Activated T-cell treated with anti-CD3 and anti-CD28 coated beads, Interleukin-2, amount 50 U/mL, for 24 hours (primary cell): ENCODE measurements at regions not wholly inside any gene's neighbourhood (a gene's known extent, or its start where the extent isn't known, plus 50 kb on each side); places are given as distances from the start of the nearest gene placed in this dataset.

Experiments used
- DNase-seq: peaks from one replicate; pipeline ENCODE4 v3.0.0-alpha.2; 2020
- H3K27ac Mint-ChIP-seq: 2 replicates; pipeline ENCODE4 v1.8.0; 2020; ENCODE audit warnings: mild to moderate bottlenecking, mixed read lengths
- H3K27me3 Mint-ChIP-seq: 2 replicates; pipeline ENCODE4 v1.8.0; 2020; ENCODE audit warnings: mixed read lengths
- H3K36me3 Mint-ChIP-seq: 2 replicates; pipeline ENCODE4 v1.8.0; 2020; ENCODE audit warnings: low read depth, mixed read lengths
- H3K4me1 Mint-ChIP-seq: 2 replicates; pipeline ENCODE4 v1.8.0; 2020; ENCODE audit warnings: low read depth, mixed read lengths
- H3K4me3 Mint-ChIP-seq: 2 replicates; pipeline ENCODE4 v1.8.0; 2020; ENCODE audit warnings: mild to moderate bottlenecking, moderate library complexity, mixed read lengths
- H3K9me3 Mint-ChIP-seq: 2 replicates; pipeline ENCODE4 v1.8.0; 2020; ENCODE audit warnings: mixed read lengths

- Mint-ChIP-seq H3K27ac (no peak overlapping the region), H3K27me3 (peaks cover 2% of the 10 kb centered on the region), H3K36me3 (no peaks in the 10 kb centered on the region), H3K4me3 (no peak overlapping the region), H3K9me3 (no peaks in the 10 kb centered on the region), H3K4me1 (no peaks in the 10 kb centered on the region)
- no peak for DNase-seq
These were observed 152.4 kb upstream of the KCTD1 start for GRCh38 chr18:26700728-26701127.

- no peaks in the 10 kb centered on the region for H3K4me1 Mint-ChIP-seq
- H3K27me3 Mint-ChIP-seq, result peaks cover 4% of the 10 kb centered on the region
- no peaks in the 10 kb centered on the region for H3K9me3 Mint-ChIP-seq
- no peak for DNase-seq
- H3K36me3 Mint-ChIP-seq, result no peaks in the 10 kb centered on the region
- H3K27ac Mint-ChIP-seq, result no peak overlapping the region
- H3K4me3 Mint-ChIP-seq, result no peak overlapping the region
These were observed 151.8 kb upstream of the KCTD1 start for GRCh38 chr18:26700201-26700600.

GRCh38 chr18:26697186-26697884, 149.0 kb upstream of the KCTD1 start:
- Mint-ChIP-seq H3K4me3 (no peak overlapping the region), H3K9me3 (peaks cover 7% of the 10 kb centered on the region), H3K36me3 (no peaks in the 10 kb centered on the region), H3K27me3 (peaks cover 7% of the 10 kb centered on the region), H3K4me1 (no peaks in the 10 kb centered on the region), H3K27ac (no peak overlapping the region)
- no peak for DNase-seq

GRCh38 chr18:26696786-26697185, 148.4 kb upstream of the KCTD1 start:
- no peak for DNase-seq
- H3K4me1 Mint-ChIP-seq, result no peaks in the 10 kb centered on the region
- H3K4me3 Mint-ChIP-seq, result no peak overlapping the region
- H3K36me3 Mint-ChIP-seq, result no peaks in the 10 kb centered on the region
- no peak overlapping the region for H3K27ac Mint-ChIP-seq
- peaks cover 7% of the 10 kb centered on the region for H3K27me3 Mint-ChIP-seq
- peaks cover 7% of the 10 kb centered on the region for H3K9me3 Mint-ChIP-seq

- peaks cover 7% of the 10 kb centered on the region for H3K27me3 Mint-ChIP-seq
- peaks cover 7% of the 10 kb centered on the region for H3K9me3 Mint-ChIP-seq
- H3K4me1 Mint-ChIP-seq, result no peaks in the 10 kb centered on the region
- DNase-seq, result no peak
- H3K4me3 Mint-ChIP-seq, result no peak overlapping the region
- H3K36me3 Mint-ChIP-seq, result no peaks in the 10 kb centered on the region
- H3K27ac Mint-ChIP-seq, result no peak overlapping the region
These were observed 148.0 kb upstream of the KCTD1 start for GRCh38 chr18:26696308-26696707.

- Mint-ChIP-seq H3K27me3 (peaks cover 3% of the 10 kb centered on the region), H3K27ac (no peak overlapping the region), H3K36me3 (no peaks in the 10 kb centered on the region), H3K4me1 (no peaks in the 10 kb centered on the region), H3K9me3 (peaks cover 5% of the 10 kb centered on the region), H3K4me3 (no peak overlapping the region)
- no peak for DNase-seq
These were observed 141.0 kb upstream of the KCTD1 start for GRCh38 chr18:26689226-26689879.

GRCh38 chr18:26686532-26686931, 138.2 kb upstream of the KCTD1 start:
- no peak overlapping the region for H3K27ac Mint-ChIP-seq
- H3K9me3 Mint-ChIP-seq, result no peaks in the 10 kb centered on the region
- H3K4me1 Mint-ChIP-seq, result no peaks in the 10 kb centered on the region
- DNase-seq, result no peak
- no peak overlapping the region for H3K4me3 Mint-ChIP-seq
- no peaks in the 10 kb centered on the region for H3K36me3 Mint-ChIP-seq
- H3K27me3 Mint-ChIP-seq, result peaks cover 3% of the 10 kb centered on the region

GRCh38 chr18:26685438-26686157, 137.2 kb upstream of the KCTD1 start:
- H3K4me1 Mint-ChIP-seq, result no peaks in the 10 kb centered on the region
- DNase-seq, result no peak
- no peak overlapping the region for H3K4me3 Mint-ChIP-seq
- no peak overlapping the region for H3K27ac Mint-ChIP-seq
- H3K27me3 Mint-ChIP-seq, result peaks cover 3% of the 10 kb centered on the region
- no peaks in the 10 kb centered on the region for H3K36me3 Mint-ChIP-seq
- no peaks in the 10 kb centered on the region for H3K9me3 Mint-ChIP-seq

- Mint-ChIP-seq H3K4me3 (no peak overlapping the region), H3K27ac (no peak overlapping the region), H3K36me3 (no peaks in the 10 kb centered on the region), H3K4me1 (no peaks in the 10 kb centered on the region), H3K27me3 (no peaks in the 10 kb centered on the region), H3K9me3 (peaks cover 2% of the 10 kb centered on the region)
- no peak for DNase-seq
These were observed 129.6 kb upstream of the KCTD1 start for GRCh38 chr18:26677957-26678356.

GRCh38 chr18:26667046-26667445, 118.7 kb upstream of the KCTD1 start:
- Mint-ChIP-seq H3K9me3 (no peaks in the 10 kb centered on the region), H3K36me3 (no peaks in the 10 kb centered on the region), H3K27me3 (peaks cover 10% of the 10 kb centered on the region), H3K4me3 (no peak overlapping the region), H3K27ac (no peak overlapping the region), H3K4me1 (no peaks in the 10 kb centered on the region)
- DNase-seq, result no peak

GRCh38 chr18:26662996-26663395, 114.6 kb upstream of the KCTD1 start:
- Mint-ChIP-seq H3K36me3 (no peaks in the 10 kb centered on the region), H3K27me3 (peaks cover 35% of the 10 kb centered on the region), H3K27ac (no peak overlapping the region), H3K4me3 (no peak overlapping the region), H3K4me1 (no peaks in the 10 kb centered on the region), H3K9me3 (no peaks in the 10 kb centered on the region)
- DNase-seq, result no peak

- peaks cover 67% of the 10 kb centered on the region for H3K27me3 Mint-ChIP-seq
- peaks cover 11% of the 10 kb centered on the region for H3K4me1 Mint-ChIP-seq
- H3K9me3 Mint-ChIP-seq, result no peaks in the 10 kb centered on the region
- DNase-seq, result no peak
- H3K4me3 Mint-ChIP-seq, result peak overlapping the region; percentile 71
- H3K36me3 Mint-ChIP-seq, result no peaks in the 10 kb centered on the region
- no peak overlapping the region for H3K27ac Mint-ChIP-seq
These were observed 109.6 kb upstream of the KCTD1 start for GRCh38 chr18:26657631-26658581.

- Mint-ChIP-seq H3K9me3 (no peaks in the 10 kb centered on the region), H3K4me1 (peaks cover 11% of the 10 kb centered on the region), H3K27ac (no peak overlapping the region), H3K27me3 (peaks cover 72% of the 10 kb centered on the region), H3K4me3 (peak overlapping the region; percentile 71), H3K36me3 (no peaks in the 10 kb centered on the region)
- peak; percentile 38 for DNase-seq
These were observed 108.7 kb upstream of the KCTD1 start for GRCh38 chr18:26656944-26657536.

- DNase-seq, result no peak
- no peak overlapping the region for H3K27ac Mint-ChIP-seq
- no peaks in the 10 kb centered on the region for H3K9me3 Mint-ChIP-seq
- H3K36me3 Mint-ChIP-seq, result no peaks in the 10 kb centered on the region
- H3K27me3 Mint-ChIP-seq, result peaks cover 70% of the 10 kb centered on the region
- peak overlapping the region; percentile 6 for H3K4me3 Mint-ChIP-seq
- H3K4me1 Mint-ChIP-seq, result peaks cover 11% of the 10 kb centered on the region
These were observed 108.1 kb upstream of the KCTD1 start for GRCh38 chr18:26656431-26656943.
